SU-DHL-6 (cell line): ENCODE measurements at regions not wholly inside any gene's neighbourhood (a gene's known extent, or its start where the extent isn't known, plus 50 kb on each side); places are given as distances from the start of the nearest gene placed in this dataset.

Experiments
- EZH2phosphoT487 ChIP-seq: fragments of 200-600 bp; sonication (generic), shearing (Covaris generic); conservative IDR thresholded peaks from 2 replicates; pipeline ENCODE4 v1.6.1; 2018; ENCODE audit warnings: mild to moderate bottlenecking, antibody characterized with exemption, low read length, moderate library complexity, mixed read lengths
- TF ChIP-seq, protein P1 (sequence below): fragments of 200-600 bp; sonication (generic); IDR thresholded peaks from one replicate; pipeline ENCODE4 v1.5.1; 2017; ENCODE audit warnings: antibody characterized with exemption, mild to moderate bottlenecking, low read length, moderate library complexity; ENCODE audit not compliant: insufficient read depth, poor library complexity, severe bottlenecking

DNA sequence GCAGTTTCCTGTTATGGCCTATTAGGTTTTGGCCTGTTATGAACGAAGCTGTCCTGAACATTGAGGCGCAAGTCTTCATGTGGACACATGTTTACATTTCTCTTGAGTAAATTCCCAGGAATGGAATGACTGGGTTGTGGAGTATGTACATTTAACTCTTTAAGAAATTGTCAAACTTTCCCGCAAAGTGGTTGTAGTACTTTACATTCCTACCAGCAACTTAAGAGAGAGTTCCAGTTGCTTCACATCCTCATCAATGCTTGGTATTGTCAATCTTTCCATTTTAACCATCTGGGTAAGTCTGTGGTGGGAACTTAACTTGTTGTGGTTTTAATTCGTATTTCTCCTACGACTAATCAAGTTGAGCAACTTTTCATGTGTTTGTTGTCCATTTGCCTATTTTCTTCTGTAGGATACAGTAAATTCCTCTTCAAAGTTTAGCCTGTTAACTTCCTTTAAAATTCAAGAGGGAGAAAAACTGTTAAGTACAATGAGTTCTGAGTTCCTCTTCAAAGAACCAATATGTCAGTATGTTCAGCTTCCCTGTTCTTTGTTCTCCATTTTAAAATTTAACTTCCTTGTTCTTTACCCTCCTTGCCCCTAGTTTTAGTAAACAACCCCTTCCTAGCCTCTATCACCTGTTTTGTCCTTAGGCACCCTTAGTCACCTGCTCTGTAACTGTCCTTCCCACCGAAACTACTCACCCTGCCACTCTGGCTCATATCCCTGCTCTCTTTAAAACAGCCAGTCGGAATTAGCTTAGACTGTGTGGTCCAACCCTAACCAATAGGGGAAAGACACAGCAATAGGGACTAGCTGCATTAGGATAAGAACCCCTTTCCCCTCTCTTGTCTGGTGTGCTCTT lies 74.0 kb downstream of the FAM241B start:
- TF ChIP-seq, protein P1, sequence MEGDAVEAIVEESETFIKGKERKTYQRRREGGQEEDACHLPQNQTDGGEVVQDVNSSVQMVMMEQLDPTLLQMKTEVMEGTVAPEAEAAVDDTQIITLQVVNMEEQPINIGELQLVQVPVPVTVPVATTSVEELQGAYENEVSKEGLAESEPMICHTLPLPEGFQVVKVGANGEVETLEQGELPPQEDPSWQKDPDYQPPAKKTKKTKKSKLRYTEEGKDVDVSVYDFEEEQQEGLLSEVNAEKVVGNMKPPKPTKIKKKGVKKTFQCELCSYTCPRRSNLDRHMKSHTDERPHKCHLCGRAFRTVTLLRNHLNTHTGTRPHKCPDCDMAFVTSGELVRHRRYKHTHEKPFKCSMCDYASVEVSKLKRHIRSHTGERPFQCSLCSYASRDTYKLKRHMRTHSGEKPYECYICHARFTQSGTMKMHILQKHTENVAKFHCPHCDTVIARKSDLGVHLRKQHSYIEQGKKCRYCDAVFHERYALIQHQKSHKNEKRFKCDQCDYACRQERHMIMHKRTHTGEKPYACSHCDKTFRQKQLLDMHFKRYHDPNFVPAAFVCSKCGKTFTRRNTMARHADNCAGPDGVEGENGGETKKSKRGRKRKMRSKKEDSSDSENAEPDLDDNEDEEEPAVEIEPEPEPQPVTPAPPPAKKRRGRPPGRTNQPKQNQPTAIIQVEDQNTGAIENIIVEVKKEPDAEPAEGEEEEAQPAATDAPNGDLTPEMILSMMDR, result no peak
- no peak for TF ChIP-seq EZH2phosphoT487
